Liver (tissue), 8 donors: ENCODE measurements at regions not wholly inside any gene's neighbourhood (a gene's known extent, or its start where the extent isn't known, plus 50 kb on each side); places are given as distances from the start of the nearest gene placed in this dataset.

Source experiments
- DNase-seq: peaks from one replicate; pipeline ENCODE4 v3.0.0-alpha.2; 2017; ENCODE audit warnings: low spot score
- H3K27ac ChIP-seq, 2 donors: one replicate each; pipeline ENCODE4 v1.7.0; 2013; ENCODE audit warnings: inconsistent platforms in 2 of 2, low read length in 2 of 2, control low read depth in 1 of 2, low read depth in 1 of 2, mild to moderate bottlenecking in 1 of 2
- H3K27me3 ChIP-seq, 4 donors: one replicate each; pipeline versions ENCODE4 v1.6.1 to v1.7.0; 2013; ENCODE audit warnings: low read length in 3 of 4, inconsistent platforms in 1 of 4, mild to moderate bottlenecking in 1 of 4, moderate library complexity in 1 of 4; ENCODE audit not compliant: control insufficient read depth in 4 of 4, insufficient read depth in 4 of 4
- H3K36me3 ChIP-seq, 4 donors: one replicate each; pipeline versions ENCODE4 v1.6.1 to v1.7.0; 2013; ENCODE audit warnings: low read length in 3 of 4, mild to moderate bottlenecking in 3 of 4, low read depth in 1 of 4, moderate library complexity in 1 of 4; ENCODE audit not compliant: control insufficient read depth in 4 of 4, insufficient read depth in 3 of 4
- H3K4me1 ChIP-seq, 4 donors: one replicate each; pipeline versions ENCODE4 v1.6.1 to v1.7.0; 2013; ENCODE audit warnings: low read length in 3 of 4, mild to moderate bottlenecking in 3 of 4, moderate library complexity in 1 of 4; ENCODE audit not compliant: control insufficient read depth in 4 of 4, insufficient read depth in 4 of 4
- H3K4me3 ChIP-seq, 3 donors: one replicate each; pipeline versions ENCODE4 v1.6.1 to v1.7.0; 2013; ENCODE audit warnings: low read length in 3 of 3, control low read depth in 1 of 3, low read depth in 1 of 3, mild to moderate bottlenecking in 1 of 3
- H3K9ac ChIP-seq, 2 donors: one replicate each; pipeline ENCODE4 v1.7.0; 2013; ENCODE audit warnings: low read length in 2 of 2, mild to moderate bottlenecking in 2 of 2, moderate library complexity in 2 of 2, control low read depth in 1 of 2, low read depth in 1 of 2
- H3K9me3 ChIP-seq, 4 donors: one replicate each; pipeline versions ENCODE4 v1.6.1 to v1.7.0; 2013; ENCODE audit warnings: low read length in 3 of 4; ENCODE audit not compliant: control insufficient read depth in 4 of 4
- EGR1 ChIP-seq, 2 donors: IDR thresholded peaks; 2 replicates each; pipeline ENCODE4 v1.6.1; 2016 to 2018; ENCODE audit warnings: antibody characterized with exemption in 2 of 2, low read depth in 2 of 2
- FOXA1 ChIP-seq: IDR thresholded peaks from 2 replicates; pipeline ENCODE4 v1.6.1; 2016; ENCODE audit warnings: antibody characterized with exemption
- FOXA2 ChIP-seq: IDR thresholded peaks from 2 replicates; pipeline ENCODE4 v1.6.1; 2016; ENCODE audit warnings: antibody characterized with exemption
- GABPA ChIP-seq, 2 donors: IDR thresholded peaks in 1 of 2; conservative IDR thresholded peaks in 1 of 2; 2 replicates each; pipeline ENCODE4 v1.6.1; 2016; ENCODE audit warnings: antibody characterized with exemption in 2 of 2, mild to moderate bottlenecking in 1 of 2, moderate library complexity in 1 of 2
- HNF4A ChIP-seq, 2 donors: conservative IDR thresholded peaks; 2 replicates each; pipeline ENCODE4 v1.6.1; 2016; ENCODE audit warnings: antibody characterized with exemption in 2 of 2, mild to moderate bottlenecking in 2 of 2
- HNF4G ChIP-seq: IDR thresholded peaks from 2 replicates; pipeline ENCODE4 v1.6.1; 2016; ENCODE audit warnings: antibody characterized with exemption
- JUND ChIP-seq, 2 donors: IDR thresholded peaks; 2 replicates each; pipeline ENCODE4 v1.6.1; 2016; ENCODE audit warnings: antibody characterized with exemption in 2 of 2
- NR2F2 ChIP-seq: IDR thresholded peaks from 2 replicates; pipeline ENCODE4 v1.6.1; 2016; ENCODE audit warnings: antibody characterized with exemption
- RAD21 ChIP-seq, 2 donors: IDR thresholded peaks; 2 replicates each; pipeline ENCODE4 v1.6.1; 2016; ENCODE audit warnings: antibody characterized with exemption in 2 of 2, mild to moderate bottlenecking in 2 of 2
- SP1 ChIP-seq: IDR thresholded peaks from 2 replicates; pipeline ENCODE4 v1.6.1; 2018; ENCODE audit warnings: antibody characterized with exemption, mild to moderate bottlenecking
- TAF1 ChIP-seq: conservative IDR thresholded peaks from 2 replicates; pipeline ENCODE4 v1.6.1; 2016; ENCODE audit warnings: antibody characterized with exemption, mild to moderate bottlenecking
- YY1 ChIP-seq: IDR thresholded peaks from 2 replicates; pipeline ENCODE4 v1.6.1; 2016; ENCODE audit warnings: antibody characterized with exemption, mild to moderate bottlenecking
- WGBS: extraction: QIAGEN DNeasy Blood & Tissue Kit; methylation state at CpG from one replicate; pipeline ENCODE4 v1.1.7; 2013; 5-methylcytosine and 5-hydroxymethylcytosine counted together
- TF ChIP-seq, protein P1 (sequence below): fragments of 150-350 bp; IDR thresholded peaks from 2 replicates; pipeline ENCODE4 v1.5.1; 2017; ENCODE audit warnings: improper control_type of control experiment, low read depth, low read length; ENCODE audit not compliant: missing input control
- TF ChIP-seq, protein P2 (sequence below): IDR thresholded peaks from 2 replicates; pipeline ENCODE4 v1.6.1; 2016; ENCODE audit warnings: antibody characterized with exemption
- TF ChIP-seq, protein P3 (sequence below): IDR thresholded peaks from 2 replicates; pipeline ENCODE4 v1.6.1; 2016; ENCODE audit warnings: antibody characterized with exemption
- donor health status: healthy.
- donor health status: healthy.
- donor health status: healthy.
- donor health status: healthy.
- donor health status: healthy.

- no peak overlapping the region for H3K9ac ChIP-seq
- H3K27me3 ChIP-seq = no peaks in the 10 kb centered on the region
- H3K4me1 ChIP-seq = peaks cover 0 to 2% (median under 1%) of the 10 kb centered on the region in 4 donors
- H3K36me3 ChIP-seq = no peaks in the 10 kb centered on the region
- no peak overlapping the region for H3K27ac ChIP-seq
- TF ChIP-seq NR2F2 (no peak), GABPA (IDR thresholded peaks at IDR 0.05 in 1 of 2, conservative IDR thresholded peaks at IDR 0.05 in 1 of 2) (no peak), FOXA1 (no peak), RAD21 (IDR thresholded peaks at IDR 0.05) (no peak), TAF1 (no peak), FOXA2 (no peak), SP1 (no peak), HNF4G (no peak), EGR1 (IDR thresholded peaks at IDR 0.05; ENCODE audit: low read depth in 2 of 2) (no peak)
- TF ChIP-seq, protein P1, sequence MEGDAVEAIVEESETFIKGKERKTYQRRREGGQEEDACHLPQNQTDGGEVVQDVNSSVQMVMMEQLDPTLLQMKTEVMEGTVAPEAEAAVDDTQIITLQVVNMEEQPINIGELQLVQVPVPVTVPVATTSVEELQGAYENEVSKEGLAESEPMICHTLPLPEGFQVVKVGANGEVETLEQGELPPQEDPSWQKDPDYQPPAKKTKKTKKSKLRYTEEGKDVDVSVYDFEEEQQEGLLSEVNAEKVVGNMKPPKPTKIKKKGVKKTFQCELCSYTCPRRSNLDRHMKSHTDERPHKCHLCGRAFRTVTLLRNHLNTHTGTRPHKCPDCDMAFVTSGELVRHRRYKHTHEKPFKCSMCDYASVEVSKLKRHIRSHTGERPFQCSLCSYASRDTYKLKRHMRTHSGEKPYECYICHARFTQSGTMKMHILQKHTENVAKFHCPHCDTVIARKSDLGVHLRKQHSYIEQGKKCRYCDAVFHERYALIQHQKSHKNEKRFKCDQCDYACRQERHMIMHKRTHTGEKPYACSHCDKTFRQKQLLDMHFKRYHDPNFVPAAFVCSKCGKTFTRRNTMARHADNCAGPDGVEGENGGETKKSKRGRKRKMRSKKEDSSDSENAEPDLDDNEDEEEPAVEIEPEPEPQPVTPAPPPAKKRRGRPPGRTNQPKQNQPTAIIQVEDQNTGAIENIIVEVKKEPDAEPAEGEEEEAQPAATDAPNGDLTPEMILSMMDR = no peak
- TF ChIP-seq, protein P2, sequence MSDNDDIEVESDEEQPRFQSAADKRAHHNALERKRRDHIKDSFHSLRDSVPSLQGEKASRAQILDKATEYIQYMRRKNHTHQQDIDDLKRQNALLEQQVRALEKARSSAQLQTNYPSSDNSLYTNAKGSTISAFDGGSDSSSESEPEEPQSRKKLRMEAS = no peak
- TF ChIP-seq, protein P3, sequence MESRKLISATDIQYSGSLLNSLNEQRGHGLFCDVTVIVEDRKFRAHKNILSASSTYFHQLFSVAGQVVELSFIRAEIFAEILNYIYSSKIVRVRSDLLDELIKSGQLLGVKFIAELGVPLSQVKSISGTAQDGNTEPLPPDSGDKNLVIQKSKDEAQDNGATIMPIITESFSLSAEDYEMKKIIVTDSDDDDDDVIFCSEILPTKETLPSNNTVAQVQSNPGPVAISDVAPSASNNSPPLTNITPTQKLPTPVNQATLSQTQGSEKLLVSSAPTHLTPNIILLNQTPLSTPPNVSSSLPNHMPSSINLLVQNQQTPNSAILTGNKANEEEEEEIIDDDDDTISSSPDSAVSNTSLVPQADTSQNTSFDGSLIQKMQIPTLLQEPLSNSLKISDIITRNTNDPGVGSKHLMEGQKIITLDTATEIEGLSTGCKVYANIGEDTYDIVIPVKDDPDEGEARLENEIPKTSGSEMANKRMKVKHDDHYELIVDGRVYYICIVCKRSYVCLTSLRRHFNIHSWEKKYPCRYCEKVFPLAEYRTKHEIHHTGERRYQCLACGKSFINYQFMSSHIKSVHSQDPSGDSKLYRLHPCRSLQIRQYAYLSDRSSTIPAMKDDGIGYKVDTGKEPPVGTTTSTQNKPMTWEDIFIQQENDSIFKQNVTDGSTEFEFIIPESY = no peak
- no peak for DNase-seq
- no peaks in the 10 kb centered on the region for H3K9me3 ChIP-seq
- H3K4me3 ChIP-seq = no peak overlapping the region
Measured at GRCh38 chr10:83984256-83984640, 155.1 kb upstream of the GHITM start.

DNA sequence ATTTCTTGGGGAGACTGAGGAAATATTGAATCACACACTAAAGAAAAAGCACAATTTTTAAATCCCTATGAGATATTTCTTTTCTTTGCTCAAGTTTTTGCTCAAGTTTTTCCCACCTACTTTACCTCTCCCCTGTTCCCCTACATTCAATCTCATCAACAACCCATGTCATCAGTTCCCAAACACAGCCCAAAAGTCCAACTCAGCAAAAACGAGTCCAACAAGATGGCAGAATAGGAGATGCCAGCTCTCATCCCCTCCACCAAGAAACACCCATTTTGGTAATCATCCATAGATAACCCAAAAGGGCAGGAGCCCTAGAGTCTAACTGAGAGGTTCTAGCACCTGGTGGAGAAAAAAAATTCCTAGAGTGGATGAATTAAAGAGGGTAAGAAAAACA is 152.5 kb upstream of the GHITM start:
- Histone ChIP-seq H3K9me3 (no peaks in the 10 kb centered on the region), H3K4me1 (no peaks in the 10 kb centered on the region), H3K36me3 (no peaks in the 10 kb centered on the region), H3K4me3 (no peak overlapping the region), H3K27ac (no peak overlapping the region), H3K27me3 (no peaks in the 10 kb centered on the region), H3K9ac (no peak overlapping the region)
- WGBS = 70% methylated on average over 1 of the region's 1 CpG
- no peak for TF ChIP-seq HNF4A (conservative IDR thresholded peaks at IDR 0.05)
- TF ChIP-seq, protein P2 = no peak
- TF ChIP-seq JUND (IDR thresholded peaks at IDR 0.05) = no peak
- TF ChIP-seq, protein P1 = no peak
- no peak for TF ChIP-seq NR2F2
- no peak for TF ChIP-seq SP1
- TF ChIP-seq FOXA2 = no peak
- TF ChIP-seq YY1 = no peak
- no peak for TF ChIP-seq EGR1 (IDR thresholded peaks at IDR 0.05; ENCODE audit: low read depth in 2 of 2)
- DNase-seq = no peak
